ENCODE measurements at regions not wholly inside any gene's neighbourhood (a gene's known extent, or its start where the extent isn't known, plus 50 kb on each side); places are given as distances from the start of the nearest gene placed in this dataset.

DNA sequence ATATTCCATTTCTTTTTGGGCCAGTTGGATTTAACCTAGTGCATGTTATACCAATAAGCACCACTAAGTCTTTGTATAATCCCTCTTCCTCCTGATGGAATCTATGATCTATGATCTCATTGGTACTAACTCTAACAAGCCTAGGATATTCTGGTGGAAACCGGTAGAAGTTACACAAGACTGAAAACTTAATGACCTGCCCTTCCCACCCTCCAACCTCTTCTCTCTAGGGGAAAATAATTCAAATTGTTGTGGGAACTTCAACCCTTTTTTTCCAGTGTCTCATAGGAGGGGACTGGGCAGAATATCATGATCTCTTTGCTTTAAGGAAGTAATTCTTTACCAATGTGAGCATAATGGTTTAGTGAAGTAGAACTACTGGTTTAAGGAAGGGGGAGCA, 289.5 kb upstream of the BOD1L1 start:
- TF ChIP-seq, protein P1, sequence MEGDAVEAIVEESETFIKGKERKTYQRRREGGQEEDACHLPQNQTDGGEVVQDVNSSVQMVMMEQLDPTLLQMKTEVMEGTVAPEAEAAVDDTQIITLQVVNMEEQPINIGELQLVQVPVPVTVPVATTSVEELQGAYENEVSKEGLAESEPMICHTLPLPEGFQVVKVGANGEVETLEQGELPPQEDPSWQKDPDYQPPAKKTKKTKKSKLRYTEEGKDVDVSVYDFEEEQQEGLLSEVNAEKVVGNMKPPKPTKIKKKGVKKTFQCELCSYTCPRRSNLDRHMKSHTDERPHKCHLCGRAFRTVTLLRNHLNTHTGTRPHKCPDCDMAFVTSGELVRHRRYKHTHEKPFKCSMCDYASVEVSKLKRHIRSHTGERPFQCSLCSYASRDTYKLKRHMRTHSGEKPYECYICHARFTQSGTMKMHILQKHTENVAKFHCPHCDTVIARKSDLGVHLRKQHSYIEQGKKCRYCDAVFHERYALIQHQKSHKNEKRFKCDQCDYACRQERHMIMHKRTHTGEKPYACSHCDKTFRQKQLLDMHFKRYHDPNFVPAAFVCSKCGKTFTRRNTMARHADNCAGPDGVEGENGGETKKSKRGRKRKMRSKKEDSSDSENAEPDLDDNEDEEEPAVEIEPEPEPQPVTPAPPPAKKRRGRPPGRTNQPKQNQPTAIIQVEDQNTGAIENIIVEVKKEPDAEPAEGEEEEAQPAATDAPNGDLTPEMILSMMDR (IDR thresholded peaks at IDR 0.05), result no peak
- no peak for TF ChIP-seq POLR2A (IDR thresholded peaks at IDR 0.05)
